ENCODE measurements at regions not wholly inside any gene's neighbourhood (a gene's known extent, or its start where the extent isn't known, plus 50 kb on each side); places are given as distances from the start of the nearest gene placed in this dataset.

- DNase-seq (ENCODE audit: low spot score in 2 of 2): no peak
- intact Hi-C loops (cut with DNase I; ENCODE audit: low total_unique reads): no loop called here
- WGBS, 2 donors: 78 to 79% methylated on average over 4 of the region's 4 CpGs
- no peak for TF ChIP-seq POLR2A (IDR thresholded peaks at IDR 0.05)
- TF ChIP-seq CTCF (IDR thresholded peaks at IDR 0.05): no peak
- H3K4me3 ChIP-seq (ENCODE audit: low read depth, poor library complexity, severe bottlenecking): no peak overlapping the region
Observed at GRCh38 chr12:29961231-29961630, 177.5 kb upstream of the TMTC1 start.

GRCh38 chr12:29960122-29960521 lies 176.4 kb upstream of the TMTC1 start:
- H3K4me3 ChIP-seq (ENCODE audit: low read depth, poor library complexity, severe bottlenecking): no peak overlapping the region
- intact Hi-C loops (cut with DNase I; ENCODE audit: low total_unique reads): no loop called here
- 60 to 69% methylated on average over 2 of the region's 2 CpGs for WGBS, 2 donors
- DNase-seq (ENCODE audit: low spot score in 2 of 2): no peak
- TF ChIP-seq POLR2A (IDR thresholded peaks at IDR 0.05) (no peak), CTCF (IDR thresholded peaks at IDR 0.05) (no peak)

GRCh38 chr12:29957835-29958234 lies 174.1 kb upstream of the TMTC1 start:
- intact Hi-C loops (cut with DNase I; ENCODE audit: low total_unique reads): no loop called here

GRCh38 chr12:29945904-29946303 lies 162.2 kb upstream of the TMTC1 start:
- TF ChIP-seq POLR2A (IDR thresholded peaks at IDR 0.05): no peak
- no peak for TF ChIP-seq CTCF (IDR thresholded peaks at IDR 0.05)
- WGBS, 2 donors: 65 to 70% methylated on average over 5 of the region's 5 CpGs
- DNase-seq (ENCODE audit: low spot score in 2 of 2): no peak
- H3K4me3 ChIP-seq (ENCODE audit: low read depth, poor library complexity, severe bottlenecking): no peak overlapping the region
- intact Hi-C loops (cut with DNase I; ENCODE audit: low total_unique reads): no loop called here

More at GRCh38 chr12:29957835-29958234, 174.1 kb upstream of the TMTC1 start:
- no peak for DNase-seq (ENCODE audit: low spot score in 2 of 2)
- H3K4me3 ChIP-seq (ENCODE audit: low read depth, poor library complexity, severe bottlenecking): no peak overlapping the region
- TF ChIP-seq CTCF (IDR thresholded peaks at IDR 0.05) (no peak), POLR2A (IDR thresholded peaks at IDR 0.05) (no peak)
- WGBS, 2 donors: 71 to 80% methylated on average over 2 of the region's 2 CpGs

GRCh38 chr12:29944269-29945000 lies 160.7 kb upstream of the TMTC1 start:
- no peak for TF ChIP-seq CTCF (IDR thresholded peaks at IDR 0.05)
- no peak for TF ChIP-seq POLR2A (IDR thresholded peaks at IDR 0.05)
- intact Hi-C loops (cut with DNase I; ENCODE audit: low total_unique reads): no loop called here
- DNase-seq (ENCODE audit: low spot score in 2 of 2): no peak
- no peak overlapping the region for H3K4me3 ChIP-seq (ENCODE audit: low read depth, poor library complexity, severe bottlenecking)
- WGBS, 2 donors: 97 to 100% methylated on average over 2 of the region's 2 CpGs

- intact Hi-C loops (cut with DNase I; ENCODE audit: low total_unique reads): no loop called here
- TF ChIP-seq CTCF (IDR thresholded peaks at IDR 0.05) (no peak), POLR2A (IDR thresholded peaks at IDR 0.05) (no peak)
- 68 to 70% methylated on average over 2 of the region's 2 CpGs for WGBS, 2 donors
- no peak overlapping the region for H3K4me3 ChIP-seq (ENCODE audit: low read depth, poor library complexity, severe bottlenecking)
- DNase-seq (ENCODE audit: low spot score in 2 of 2): no peak
Observed at GRCh38 chr12:29943683-29944082, 159.9 kb upstream of the TMTC1 start.
